WI38 (cell line): ENCODE measurements at regions not wholly inside any gene's neighbourhood (a gene's known extent, or its start where the extent isn't known, plus 50 kb on each side); places are given as distances from the start of the nearest gene placed in this dataset.

ENCODE experiments used
- H3K4me3 ChIP-seq: 2 replicates; pipeline ENCODE4 v1.5.1; 2011; ENCODE audit warnings: low read depth, mild to moderate bottlenecking, control low read depth, low read length
- CTCF ChIP-seq: IDR thresholded peaks from 2 replicates; pipeline ENCODE4 v1.5.1; 2012; ENCODE audit warnings: low read depth, mild to moderate bottlenecking, control low read depth, low read length

- no peak overlapping the region for H3K4me3 ChIP-seq
- TF ChIP-seq CTCF: no peak
Measured at GRCh38 chr2:14684516-14684915, 52.0 kb downstream of the LRATD1 start.

- TF ChIP-seq CTCF: no peak
- H3K4me3 ChIP-seq: no peak overlapping the region
Measured at GRCh38 chr2:14690926-14691325, 58.4 kb downstream of the LRATD1 start.

GRCh38 chr2:14693874-14694273 is 61.4 kb downstream of the LRATD1 start:
- no peak for TF ChIP-seq CTCF
- no peak overlapping the region for H3K4me3 ChIP-seq

DNA sequence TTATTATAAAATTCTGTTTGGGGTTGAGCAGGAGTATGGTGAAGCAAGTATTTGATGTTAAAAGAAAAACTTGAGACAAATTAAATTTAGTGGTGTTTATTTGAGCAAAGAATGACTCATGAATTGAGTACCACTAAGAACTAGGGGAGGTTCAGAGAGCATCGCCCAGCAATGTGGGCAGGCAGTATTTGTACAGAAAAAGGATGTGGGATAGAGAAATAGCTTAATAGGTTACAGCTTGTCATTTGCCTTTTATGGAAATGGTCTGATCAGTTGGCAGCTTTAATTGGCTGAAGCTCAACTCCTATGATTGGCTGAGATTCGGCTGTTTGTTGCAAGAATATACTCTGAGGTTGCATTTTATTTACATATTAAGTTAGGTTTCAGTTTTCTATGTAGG is 68.2 kb downstream of the LRATD1 start:
- no peak for TF ChIP-seq CTCF
- H3K4me3 ChIP-seq: no peak overlapping the region

DNA sequence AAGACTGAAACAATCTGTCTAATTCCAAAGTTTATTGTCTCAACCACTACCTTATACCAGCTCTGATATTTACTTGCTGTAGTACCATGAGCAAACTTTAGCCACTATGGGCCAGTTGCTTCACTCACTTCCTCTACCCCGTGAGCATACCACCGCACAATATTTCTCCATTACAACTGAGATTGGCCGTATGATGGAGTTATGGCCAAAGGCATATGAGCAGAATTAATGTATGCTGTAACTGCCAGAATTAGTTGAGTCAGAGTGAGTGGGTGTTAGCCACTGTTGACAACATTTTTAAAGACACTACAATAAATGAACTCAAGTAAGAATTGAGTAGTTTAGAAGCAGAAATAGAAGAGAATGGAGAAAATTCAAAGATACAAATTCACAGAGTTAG is 69.7 kb downstream of the LRATD1 start:
- H3K4me3 ChIP-seq: no peak overlapping the region
- TF ChIP-seq CTCF: no peak

GRCh38 chr2:14706201-14706600 is 73.7 kb downstream of the LRATD1 start:
- H3K4me3 ChIP-seq: no peak overlapping the region
- TF ChIP-seq CTCF: no peak

GRCh38 chr2:14712111-14712510 is 79.6 kb downstream of the LRATD1 start:
- no peak for TF ChIP-seq CTCF

More at GRCh38 chr2:14712111-14712510, 79.6 kb downstream of the LRATD1 start:
- no peak overlapping the region for H3K4me3 ChIP-seq
